ENCODE measurements at regions not wholly inside any gene's neighbourhood (a gene's known extent, or its start where the extent isn't known, plus 50 kb on each side); places are given as distances from the start of the nearest gene placed in this dataset.
"Not testable (repeated sequence)": the region's sequence is repeated elsewhere in the genome, so short reads cannot be mapped to it uniquely, and the experiment has no call there.

- no peak for DNase-seq
Measured at GRCh38 chr12:97714107-97714563, 251.5 kb downstream of the RMST start.

DNA sequence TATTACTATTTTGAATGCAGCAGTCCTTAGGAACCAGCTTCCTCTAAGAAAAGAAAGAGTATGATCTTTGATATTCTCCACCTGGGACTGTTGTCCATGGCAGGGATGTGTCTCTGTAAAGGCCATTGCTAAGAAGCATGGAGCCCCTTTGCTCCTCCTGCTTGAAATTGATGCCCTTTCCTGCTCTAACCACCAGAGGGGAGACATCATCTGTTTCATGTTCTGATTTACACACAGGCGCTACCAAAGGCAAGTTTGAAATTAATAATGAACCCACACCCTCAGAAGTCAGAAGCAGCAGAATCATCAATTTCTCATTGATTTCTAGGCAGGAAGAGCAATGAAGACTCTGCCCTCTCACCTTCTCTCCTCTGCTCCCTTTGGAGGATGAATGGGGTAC lies 253.8 kb downstream of the RMST start:
- peak; percentile 33 for DNase-seq

DNA sequence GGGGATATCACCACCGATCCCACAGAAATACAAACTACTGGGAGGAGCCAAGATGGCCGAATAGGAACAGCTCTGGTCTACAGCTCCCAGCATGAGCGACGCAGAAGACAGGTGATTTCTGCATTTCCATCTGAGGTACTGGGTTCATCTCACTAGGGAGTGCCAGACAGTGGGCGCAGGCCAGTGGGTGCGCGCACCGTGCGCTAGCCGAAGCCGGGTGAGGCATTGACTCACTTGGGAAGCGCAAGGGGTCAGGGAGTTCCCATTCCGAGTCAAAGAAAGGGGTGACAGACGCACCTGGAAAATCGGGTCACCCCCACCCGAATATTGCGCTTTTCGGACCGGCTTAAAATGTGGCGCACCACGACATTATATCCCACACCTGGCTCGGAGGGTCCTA lies 261.2 kb downstream of the RMST start:
- DNase-seq, result not testable (repeated sequence)

- peak; percentile 76 for DNase-seq
Measured at GRCh38 chr12:97745406-97746101, 282.9 kb downstream of the RMST start.

DNA sequence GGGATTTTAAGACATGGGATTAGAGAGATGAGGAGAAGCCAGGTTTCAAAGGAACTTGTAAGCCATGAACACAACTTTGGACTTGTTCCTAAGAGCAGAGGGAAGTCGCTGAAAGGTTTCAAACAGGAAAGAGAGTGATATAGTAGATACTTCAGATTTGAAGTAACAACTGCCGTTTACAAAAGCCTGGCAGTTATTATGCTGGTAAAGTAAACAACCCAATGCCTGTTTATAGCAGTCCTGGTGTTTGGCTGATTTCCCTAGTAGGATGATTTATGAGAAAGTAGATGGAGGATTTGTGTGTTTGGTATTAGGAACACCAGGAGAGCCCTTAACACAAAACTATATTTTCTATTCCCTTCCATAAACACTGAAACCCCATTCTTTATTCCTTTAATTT lies 285.7 kb downstream of the RMST start:
- DNase-seq, result peak; percentile 14

- no peak for DNase-seq
Measured at GRCh38 chr12:97751704-97752103, 289.1 kb downstream of the RMST start.

- DNase-seq, result no peak
Measured at GRCh38 chr12:97752129-97752528, 289.5 kb downstream of the RMST start.

- no peak for DNase-seq
Measured at GRCh38 chr12:97753332-97753731, 290.7 kb downstream of the RMST start.

DNA sequence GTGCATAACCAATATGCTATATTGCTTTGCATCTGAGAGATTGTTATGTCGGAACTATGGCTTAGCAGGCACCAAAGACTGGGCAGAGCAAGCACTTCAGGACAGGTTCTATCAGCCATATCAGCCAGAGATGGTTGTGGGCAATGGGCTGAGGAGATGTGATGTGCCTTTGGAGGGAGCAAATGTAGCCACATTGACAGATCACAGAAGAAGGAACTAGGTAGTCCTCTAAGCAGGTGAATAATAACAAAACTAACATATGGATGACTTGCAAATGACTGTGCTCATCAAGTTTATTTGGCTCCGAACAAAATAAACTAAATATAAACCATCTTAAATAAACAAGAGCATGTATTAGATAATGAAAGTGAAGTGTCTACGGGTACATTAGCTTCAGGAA lies 291.7 kb downstream of the RMST start:
- DNase-seq, result peak; percentile 41

DNA sequence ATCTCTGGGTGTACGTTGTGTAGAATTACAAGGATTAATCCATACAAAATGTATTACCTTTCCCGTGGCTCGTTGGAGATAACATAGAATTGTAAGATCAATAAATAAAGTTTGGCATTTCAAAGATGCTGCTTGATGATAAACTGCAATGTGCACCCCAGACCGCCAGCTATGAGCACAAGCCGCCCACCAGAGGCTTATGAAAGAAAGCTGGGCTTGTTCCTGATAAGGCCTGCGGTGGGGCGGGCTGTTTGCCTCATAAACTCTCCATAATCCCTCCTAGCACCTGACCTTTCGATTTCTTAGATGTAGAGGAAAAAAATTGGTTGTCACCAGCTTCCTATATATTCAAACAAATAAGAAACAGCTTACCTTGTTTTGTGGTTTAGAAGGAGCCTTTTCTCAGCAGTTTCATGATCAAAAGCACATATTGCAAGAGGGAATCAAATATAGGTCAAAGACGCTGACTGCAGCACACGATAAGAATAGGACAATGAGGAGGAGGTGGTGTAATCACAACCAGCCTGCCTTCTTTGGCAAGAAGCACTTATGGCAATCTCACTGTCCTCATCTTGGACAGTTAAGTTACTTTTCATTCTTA lies 293.6 kb downstream of the RMST start:
- peak; percentile 82 for DNase-seq

- no peak for DNase-seq
Measured at GRCh38 chr12:97756741-97757140, 294.1 kb downstream of the RMST start.

DNA sequence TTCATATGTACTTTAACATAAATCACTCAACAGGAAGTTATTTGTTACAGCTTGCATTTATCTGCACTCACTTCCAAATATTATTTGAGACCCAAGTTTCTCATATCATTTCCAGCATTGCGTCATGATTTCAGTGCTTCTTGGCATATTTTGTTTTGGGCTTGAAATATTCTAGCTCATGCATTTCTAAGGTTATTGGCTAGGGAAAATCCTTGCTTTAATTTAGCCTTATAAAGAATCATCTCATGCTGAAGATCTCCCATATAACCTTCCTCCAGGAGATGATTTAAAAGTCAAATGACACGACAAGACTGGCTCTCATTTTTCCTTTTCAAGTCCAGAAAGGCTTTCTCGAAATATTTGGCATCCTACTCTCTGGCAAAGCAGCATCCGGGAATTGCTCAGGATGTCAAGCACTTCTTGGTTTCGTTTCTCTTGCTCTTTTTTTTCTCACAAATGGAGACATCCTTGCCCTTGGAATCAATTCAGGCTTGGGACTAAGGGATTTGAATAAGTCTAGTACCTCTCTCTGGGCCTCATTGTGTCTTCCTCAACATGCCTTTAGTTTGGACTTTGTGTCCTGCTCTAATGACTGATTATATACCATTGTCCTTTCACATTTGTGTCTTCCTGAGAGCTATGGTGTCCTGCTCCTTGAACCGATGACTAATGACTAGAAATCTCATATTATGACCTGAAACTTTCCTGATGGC lies 295.0 kb downstream of the RMST start:
- DNase-seq, result no peak

DNA sequence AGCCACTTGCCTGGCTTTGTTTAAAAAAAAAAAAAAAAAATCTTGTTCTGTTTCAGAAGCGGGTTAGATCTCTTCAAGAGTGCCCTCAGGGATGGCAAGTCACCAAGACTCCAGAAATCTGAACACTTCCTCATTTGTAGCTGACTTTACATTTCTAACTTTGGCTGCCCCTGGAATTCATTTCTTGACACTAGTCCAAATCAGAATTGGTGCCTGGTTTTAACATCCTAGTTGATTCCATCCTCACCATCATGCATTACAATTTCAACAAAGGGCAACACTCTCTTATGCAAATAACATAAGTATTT lies 295.5 kb downstream of the RMST start:
- DNase-seq, result peak; percentile 85

DNA sequence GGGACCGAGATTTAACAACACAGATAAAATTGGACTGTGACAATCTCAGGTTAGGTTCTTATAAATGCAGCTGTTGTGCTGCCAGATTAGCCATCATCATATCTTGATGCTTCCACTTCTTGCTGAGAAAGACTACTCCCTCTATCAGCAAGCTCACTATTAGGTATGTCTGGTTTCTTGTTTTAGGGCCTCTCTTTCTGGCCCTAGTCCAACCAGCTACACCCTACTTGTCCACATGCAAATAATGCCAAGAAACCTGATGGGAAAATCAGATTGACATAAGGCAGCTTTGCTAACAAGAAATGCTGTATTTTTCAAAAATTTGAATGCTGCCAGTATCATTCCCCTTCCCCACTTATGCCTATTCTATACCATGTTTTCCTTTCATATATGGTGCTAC lies 296.0 kb downstream of the RMST start:
- DNase-seq, result peak; percentile 57

GRCh38 chr12:97760601-97761000 lies 298.0 kb downstream of the RMST start:
- no peak for DNase-seq

DNA sequence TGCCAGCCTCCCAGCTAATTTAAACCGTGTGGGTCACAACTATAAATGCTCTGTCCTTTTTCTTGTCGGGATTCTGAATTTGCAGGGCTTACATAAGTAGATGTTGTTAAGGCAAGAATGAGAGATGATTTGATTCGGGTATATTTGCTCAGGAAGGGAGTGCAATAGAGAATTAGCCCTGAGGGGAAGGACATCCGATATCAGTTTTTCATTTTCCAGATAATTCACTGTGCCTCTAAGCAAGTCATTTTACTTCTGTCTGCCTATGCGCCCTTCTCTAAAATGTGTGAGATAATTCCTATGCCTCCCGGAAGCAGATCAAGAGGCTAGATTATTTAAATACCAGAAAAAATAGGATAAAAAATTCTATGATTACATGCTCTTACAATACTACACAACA lies 300.5 kb downstream of the RMST start:
- no peak for DNase-seq

DNA sequence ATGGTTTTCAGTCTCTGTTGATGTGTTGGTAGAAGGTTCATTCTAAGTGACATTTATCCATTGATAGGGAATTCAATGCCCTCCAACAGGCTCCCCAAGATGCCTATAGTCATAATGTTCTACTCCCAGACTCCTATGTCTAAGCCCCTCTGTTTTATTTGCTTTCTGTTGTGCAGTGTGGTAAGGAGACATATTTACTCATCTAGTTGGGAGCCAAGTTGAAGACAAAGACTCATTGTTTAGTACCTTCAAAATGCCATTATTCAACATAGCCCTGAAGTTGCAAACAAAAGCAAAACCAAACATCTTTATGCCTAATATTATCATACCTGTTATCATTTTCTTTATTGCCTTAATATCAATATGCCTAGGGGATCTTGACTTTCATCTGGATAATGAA lies 302.1 kb downstream of the RMST start:
- DNase-seq, result no peak

- DNase-seq, result no peak
Measured at GRCh38 chr12:97767347-97767746, 304.7 kb downstream of the RMST start.

DNA sequence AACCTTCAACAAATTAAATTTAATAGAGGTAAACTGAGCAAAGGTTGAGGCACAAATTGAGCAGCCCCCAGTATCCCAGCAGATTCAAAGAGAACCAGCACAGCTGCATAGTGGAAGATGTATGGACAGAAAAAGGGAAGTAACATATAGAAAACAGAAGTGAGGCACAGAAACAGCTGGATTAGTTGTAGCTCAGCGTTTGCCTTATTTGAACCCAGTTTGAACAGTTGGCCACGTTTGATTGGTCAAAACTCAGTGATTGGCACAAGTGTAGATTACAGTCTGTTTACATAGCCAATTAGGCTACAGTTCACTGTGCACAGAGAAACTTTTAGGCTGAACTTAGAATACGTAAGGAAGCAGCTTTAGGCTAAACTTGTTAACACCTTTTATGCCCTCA lies 315.5 kb downstream of the RMST start:
- peak; percentile 55 for DNase-seq

DNA sequence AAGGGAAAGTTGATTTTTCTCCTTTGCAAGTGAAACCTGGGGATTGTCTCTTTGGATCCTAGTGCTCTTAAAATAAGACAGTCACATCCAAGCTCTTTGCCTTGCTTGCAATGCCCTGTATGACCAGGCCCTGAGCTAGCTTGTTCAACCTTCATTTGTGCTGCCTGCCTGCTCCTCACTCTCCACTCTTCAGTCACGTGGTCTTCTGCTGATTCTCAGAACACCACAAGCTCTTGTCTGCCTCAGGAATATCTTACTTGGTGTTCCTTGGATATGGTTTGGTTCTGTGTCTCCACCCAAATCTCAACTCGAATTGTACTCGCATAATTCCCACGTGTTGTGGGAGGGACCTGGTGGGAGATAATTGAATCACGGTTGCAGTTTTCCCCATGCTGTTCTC lies 318.7 kb downstream of the RMST start:
- DNase-seq, result no peak

DNA sequence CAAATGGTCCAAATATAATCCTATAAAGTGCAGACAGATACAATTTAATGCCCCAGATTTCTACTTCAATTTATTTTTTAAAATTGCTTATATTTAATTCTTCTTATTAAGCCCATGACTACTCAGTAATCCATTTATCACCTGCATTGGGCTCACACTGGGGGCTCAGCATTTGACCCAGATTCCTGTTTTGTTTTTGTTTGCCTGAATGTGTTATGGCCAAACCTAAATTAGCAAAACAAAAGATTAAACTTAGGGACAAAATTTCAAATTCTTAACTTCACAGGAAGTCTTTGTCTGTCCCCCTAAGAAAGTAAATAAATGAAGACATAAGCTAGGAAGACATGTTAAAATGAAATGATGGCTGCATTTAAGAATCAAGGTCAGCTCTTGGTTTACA lies 322.3 kb downstream of the RMST start:
- no peak for DNase-seq

- no peak for DNase-seq
Measured at GRCh38 chr12:97790281-97790680, 327.7 kb downstream of the RMST start.

DNA sequence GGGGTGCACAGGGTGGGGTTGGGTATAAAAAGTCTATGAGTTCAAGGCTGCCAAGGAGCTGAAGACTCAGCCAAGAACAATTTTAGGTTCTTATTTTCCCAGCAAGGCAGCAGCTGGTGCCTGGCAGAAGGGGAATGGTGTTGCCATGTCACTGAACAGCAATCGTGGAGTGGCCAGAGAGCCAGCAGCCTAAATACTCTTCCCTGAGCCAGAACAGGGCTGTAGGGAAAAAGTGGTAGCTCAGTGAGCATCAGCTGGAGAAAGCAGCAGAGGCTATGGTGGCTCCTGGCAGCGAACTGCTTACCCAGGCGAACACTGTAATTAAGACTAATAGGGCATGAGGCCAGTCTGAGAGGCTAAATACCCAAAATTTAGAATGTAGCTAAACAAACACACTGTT lies 334.9 kb downstream of the RMST start:
- DNase-seq, result no peak

DNA sequence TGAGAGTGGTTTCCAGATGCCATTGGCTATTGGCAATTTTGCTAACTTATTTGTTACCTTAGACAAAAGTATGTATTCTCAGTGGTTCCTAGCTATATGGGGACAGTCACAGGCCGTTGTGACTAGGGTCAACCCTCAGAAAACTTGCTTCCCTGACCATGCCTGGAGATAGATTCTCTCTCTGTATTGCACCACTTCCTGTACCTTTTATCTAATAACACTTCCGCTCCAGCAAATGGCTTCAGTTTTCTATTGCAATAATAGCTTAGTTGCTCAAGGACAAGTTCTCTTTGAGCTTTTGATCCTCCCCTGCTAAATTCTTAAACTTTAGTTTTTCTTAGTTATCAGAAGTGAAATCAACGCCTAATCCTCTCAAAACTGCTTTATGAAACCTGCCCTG lies 338.0 kb downstream of the RMST start:
- DNase-seq, result no peak
